Stimulated activated CD8-positive, alpha-beta memory T cell treated with anti-CD3 and anti-CD28 coated beads, Interleukin-2, amount 100 ng/mL, for 1 hour (primary cell): ENCODE measurements at regions not wholly inside any gene's neighbourhood (a gene's known extent, or its start where the extent isn't known, plus 50 kb on each side); places are given as distances from the start of the nearest gene placed in this dataset.
"Not testable (repeated sequence)": the region's sequence is repeated elsewhere in the genome, so short reads cannot be mapped to it uniquely, and the experiment has no call there.

Experiments
- DNase-seq, 2 donors: peaks; one replicate each; pipeline ENCODE4 v3.0.0-alpha.2; 2020; ENCODE audit warnings: low read depth in 2 of 2

DNA sequence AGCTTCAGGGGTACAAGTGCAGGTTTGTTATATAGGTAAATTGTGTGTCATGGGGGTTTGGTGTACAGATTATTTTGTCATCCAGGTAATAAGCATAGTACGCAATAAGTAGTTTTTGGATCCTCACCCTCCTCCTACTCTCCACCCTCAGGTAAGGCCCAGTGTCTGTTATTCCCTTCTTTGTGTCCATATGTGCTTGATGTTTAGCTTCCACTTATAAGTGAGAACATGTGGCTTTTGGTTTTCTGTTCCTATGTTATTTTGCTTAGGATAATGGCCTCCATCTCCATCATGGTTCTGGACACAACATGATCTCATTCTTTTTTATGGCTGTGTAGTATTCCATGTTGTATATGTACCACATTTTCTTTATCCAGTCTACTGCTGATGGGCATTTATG lies 298.4 kb downstream of the LIG4 start:
- DNase-seq = not testable (repeated sequence)

DNA sequence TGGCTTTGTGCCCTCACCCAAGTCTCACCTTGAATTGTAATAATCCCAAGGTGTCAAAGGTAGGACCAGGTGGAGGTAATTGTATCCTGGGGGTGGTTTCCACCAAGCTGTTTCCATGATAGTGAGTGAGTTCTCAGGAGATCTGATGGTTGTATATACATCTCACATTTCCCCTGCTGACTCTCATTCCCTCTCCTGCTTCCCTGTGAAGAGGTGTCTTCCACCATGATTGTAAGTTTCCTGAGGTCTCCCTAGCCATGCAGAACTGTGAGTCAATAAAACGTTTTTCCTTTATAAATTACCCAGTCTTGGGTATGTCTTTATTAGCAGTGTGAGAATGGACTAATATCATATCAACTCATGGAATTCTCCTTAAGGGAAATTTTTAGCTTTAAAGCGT lies 302.6 kb downstream of the LIG4 start:
- no peak for DNase-seq

DNA sequence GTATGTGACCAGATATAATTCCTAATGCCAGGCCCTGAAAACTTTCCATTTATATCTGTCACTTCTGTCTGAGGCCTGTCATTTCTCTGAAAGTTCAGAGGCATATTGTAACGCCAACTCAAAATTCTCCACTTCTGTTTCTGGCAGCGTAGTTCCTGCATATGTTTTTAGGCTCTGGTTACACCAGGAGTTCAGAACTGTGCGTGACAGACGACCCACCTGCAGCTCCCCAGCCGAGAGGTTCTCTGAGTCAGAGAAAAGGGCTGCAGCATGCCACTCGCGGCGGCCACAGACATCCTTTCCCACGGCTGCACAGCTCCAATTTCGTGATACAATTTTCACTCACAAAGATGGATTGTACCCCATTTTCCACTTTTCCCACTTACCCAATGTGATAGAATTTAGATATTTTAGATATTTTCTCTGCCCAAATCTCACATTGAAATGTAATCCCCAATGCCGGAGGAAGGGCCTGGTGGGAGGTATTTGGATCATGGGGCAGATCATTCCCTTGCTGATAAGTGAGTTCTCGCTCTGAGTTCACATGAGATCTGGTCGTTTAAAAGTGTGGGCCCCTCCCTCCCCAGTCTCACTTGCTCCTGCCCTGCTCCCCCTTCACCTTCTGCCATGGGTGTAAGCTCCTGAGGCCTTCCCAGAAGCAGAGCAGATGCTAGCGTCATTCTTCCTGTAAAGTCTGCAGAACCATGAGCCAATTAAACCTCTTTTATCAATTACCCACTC lies 308.1 kb downstream of the LIG4 start:
- DNase-seq = no peak

DNA sequence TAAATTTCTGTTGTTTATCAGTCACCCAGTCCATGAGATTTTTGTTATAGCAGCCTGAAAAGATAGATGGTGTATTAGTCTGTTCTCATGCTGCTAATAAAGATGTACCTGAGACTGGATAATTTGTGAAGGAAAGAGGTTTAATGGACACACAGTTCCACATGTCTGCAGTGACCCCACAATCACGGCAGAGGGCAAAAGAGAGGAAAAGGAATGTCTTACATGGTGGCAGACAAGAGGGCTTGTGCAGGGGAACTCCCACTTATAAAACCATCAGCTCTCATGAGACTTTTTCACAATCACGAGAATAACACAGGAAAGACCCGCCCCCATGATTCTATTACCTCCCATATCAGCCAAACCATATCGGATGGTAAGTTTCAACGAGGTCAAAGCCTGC lies 309.2 kb downstream of the LIG4 start:
- DNase-seq = no peak

DNA sequence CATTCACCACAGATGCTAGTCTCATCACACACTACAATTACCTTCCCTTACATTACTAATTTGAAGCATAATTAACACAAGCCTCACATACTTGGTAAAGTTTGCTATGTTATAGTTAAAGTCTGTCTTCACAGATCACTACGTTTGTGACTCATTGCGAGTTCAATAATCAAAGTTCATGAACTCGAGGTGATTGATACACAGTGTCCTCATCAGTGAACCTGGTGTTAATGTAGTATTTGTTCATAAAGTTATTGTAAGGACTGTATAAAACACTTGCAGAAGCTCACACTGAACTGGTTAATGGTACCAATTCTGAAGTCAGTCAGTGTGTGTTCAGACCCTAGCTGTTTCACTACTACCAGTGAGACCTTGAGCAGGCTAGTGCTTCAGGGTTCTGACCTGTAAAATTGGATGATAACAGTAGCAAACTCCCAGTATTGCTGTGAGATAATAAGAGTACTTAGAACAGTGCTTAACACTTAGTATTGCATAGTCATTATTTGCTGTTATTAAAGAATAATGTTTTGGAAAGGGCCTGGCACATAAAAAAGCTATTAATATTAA lies 313.3 kb downstream of the LIG4 start:
- DNase-seq = no peak

DNA sequence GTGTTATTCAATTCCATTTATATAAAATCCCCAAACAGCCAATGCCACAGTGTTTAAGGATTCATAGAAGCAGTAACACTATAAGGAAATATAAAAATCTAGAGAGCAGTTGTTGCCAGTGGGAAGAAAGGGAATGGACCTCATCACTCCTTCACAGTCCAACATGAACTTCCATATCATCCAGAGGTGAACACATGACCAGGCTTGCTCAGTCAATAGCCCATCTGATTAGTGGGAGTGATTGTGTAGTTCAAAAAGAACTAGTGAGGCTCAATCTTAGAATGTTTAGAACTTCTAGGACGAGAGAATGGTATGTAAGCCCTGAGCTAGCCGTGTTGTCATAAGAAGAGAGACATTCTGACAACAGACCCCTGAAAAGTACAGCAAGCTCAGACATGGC lies 314.1 kb downstream of the LIG4 start:
- DNase-seq = no peak

DNA sequence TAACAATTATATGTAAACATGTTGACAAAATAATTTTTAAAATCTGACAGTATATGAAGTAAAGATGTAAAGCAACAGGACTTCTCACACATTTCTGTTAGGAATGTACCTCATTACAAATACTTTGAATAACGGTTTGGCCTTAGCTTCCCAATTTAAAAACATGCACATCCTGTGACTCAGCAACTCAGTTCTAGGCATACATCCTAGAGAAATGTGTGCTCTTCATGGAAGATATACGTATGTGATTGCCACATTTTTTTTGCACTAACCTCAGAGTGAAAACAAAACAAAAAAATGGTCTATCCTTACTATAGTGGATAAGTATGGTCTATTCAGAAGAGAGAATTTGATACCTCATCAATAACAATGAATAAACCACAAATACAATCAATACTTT lies 314.6 kb downstream of the LIG4 start:
- DNase-seq = no peak

DNA sequence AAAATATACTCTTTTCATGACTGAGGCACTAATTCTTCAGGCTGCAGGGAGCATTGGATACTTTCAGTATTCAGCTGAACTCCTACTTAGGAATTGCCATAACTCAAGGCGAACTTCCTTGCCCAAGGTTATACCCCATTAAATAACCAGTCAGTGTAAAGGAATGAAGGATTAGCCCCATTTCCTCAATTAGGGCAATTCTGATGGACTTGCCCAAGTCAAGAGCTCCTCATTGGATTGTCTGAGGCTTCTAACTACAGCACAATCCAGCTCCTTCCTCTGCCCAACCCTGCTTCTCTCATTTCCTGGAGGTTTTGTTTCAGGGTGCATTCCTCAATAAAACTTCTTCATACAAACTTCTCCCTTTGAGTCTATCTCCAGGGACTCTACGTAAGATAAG lies 329.2 kb downstream of the LIG4 start:
- no peak for DNase-seq

DNA sequence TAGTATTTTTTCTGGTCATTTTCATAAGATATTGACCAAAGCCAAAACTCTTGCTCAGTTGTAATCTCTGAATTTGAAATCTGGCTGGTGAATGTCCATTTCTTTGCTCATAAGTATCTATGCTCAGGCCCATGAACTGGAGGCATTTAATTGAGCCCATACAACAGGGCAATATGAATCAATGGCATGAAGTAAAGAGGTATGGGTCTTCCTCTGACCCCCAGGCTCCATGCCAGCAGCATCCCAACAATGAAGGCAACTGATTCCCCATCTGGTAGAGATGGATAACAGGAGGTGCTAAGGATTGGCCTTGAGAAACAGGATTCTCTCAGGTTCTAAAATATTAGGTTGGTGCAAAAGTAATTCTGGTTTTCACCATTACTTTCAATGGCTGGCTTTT lies 330.8 kb downstream of the LIG4 start:
- no peak for DNase-seq

DNA sequence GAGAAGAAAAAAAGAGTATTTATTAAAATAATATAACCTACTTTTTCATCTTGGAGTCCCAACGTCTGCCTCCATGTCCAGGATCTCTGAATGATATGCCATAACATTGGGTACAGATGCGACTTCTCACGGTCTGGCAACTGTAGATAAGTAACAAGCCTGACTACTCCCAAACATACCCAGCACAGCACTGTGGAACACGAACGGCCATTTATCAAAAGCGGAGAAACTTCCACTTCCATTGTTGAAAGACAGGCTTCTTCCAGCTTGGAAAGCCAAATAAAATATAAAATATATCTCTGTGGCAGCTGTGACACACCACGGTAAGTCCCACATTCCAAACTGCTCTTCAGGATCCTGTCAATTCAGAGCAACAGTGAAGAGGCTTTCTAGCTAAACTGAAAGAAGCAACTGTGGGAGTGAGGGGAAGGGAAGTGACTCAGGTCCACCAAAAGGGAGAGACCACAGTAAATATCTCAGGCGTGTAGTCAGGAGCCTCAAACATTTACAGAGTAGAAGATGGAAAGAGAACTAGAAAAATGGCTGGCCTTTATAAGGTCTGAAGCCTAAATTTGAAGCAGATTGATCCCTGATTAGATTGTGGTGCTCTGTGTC lies 331.7 kb downstream of the LIG4 start:
- no peak for DNase-seq

DNA sequence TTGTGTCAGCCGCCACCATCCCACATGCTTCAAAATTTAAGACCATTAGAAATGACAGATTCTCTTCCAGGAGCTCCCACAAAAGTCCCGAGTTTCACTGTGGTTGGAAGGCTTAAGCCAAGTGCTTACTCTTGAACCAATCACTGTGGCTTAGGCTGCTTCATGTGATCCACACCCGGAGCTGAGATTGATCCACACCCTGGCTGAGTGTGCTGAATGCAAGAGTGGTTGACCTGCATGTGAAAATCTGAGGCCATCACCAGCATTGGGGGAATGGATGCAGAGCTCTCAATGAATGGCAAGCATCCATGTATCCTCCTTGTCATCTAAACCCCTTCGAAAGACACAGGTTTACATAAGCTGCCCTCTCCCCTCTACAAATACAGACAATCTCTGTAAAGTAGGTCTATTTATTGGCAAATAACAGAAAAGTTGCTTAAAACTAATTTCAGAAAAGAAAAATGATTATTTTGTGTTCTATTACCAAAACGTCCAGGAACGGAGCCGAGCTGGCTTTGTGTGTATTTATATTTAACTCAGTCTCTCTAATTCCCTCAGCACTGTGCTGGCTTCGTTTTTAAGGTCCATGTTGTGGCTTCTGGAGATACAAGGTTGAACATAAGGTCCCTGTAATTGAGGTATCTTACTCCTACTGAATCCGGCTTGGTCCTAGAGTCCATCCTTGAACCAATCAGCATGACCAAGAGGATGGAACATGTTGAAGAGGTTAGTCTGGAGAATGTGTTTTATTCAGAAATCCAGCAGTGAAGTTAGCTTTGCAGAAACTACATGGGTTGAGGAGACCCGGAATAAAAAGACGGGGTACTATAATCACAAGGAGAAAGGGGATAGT lies 332.4 kb downstream of the LIG4 start:
- no peak for DNase-seq

DNA sequence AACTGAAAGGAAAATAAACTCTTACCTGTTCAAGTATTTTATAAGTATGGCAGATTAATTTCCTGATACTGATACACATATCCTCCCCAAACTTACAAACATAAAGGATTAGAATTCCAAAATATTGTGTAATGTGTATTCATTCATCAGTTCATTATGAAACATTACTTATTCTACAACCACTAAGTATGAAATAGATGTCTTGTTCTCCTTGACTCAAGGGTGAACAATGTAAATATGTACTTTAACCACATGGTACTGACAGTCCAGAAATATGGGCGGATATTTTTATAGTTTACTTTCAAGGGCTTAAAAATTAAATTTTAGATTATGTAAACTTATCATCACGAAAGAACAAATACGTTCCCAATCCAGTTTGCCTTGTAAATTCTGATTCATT lies 334.0 kb downstream of the LIG4 start:
- no peak for DNase-seq

DNA sequence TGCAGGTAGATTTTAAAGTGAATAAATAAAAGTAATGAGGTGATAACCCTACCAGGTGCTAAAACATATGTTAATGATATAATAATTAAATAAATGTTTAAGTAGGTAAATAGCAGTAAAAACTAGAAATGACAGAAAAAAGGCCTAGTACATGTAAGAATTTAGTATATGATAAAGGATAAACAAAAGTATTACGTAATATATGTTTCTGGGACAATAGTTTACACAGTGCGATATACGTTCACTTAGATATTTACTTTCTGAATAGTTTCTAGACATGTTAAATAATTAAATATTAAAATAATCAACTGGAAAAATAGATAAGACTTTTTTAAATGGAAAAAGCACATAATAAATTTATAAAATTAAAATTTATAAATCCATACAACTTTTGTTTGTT lies 340.9 kb downstream of the LIG4 start:
- no peak for DNase-seq

DNA sequence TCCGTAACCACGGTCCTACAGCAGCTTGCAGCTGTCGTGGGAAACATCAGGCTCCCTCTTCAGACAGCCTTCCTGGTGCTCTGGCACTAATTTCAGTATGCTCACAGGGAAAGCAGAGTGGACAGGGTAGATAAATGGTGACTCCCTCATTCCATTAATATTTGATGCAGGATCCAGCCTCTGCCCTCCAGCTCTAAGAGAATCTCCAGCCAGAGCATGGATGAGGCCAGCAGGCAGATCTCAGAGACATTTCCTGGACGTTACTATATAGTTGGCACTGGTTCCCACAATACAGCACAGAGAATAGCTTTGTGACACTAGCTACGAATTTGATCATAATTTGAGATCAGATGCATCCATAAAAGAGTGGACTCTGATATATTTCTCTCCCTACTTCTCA lies 341.4 kb downstream of the LIG4 start:
- DNase-seq = no peak

DNA sequence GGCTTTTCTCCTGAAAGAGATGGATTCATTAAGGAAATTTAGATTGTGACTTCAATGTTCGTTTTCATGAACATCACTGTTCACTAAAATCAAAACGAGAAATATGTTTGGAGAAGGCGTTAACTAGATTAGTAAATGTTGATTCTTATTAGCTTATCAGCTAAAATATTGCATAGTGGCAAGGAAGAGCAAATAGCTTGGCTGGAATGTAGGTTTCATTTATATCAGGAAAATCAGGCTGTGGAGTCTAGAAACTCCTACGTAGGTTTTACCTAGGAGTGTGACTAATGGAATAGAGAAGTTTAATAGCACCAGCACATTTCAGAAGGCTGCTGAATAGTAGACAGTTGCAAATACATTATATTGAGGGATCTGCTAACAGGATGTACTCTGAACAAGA lies 344.9 kb downstream of the LIG4 start:
- no peak for DNase-seq

DNA sequence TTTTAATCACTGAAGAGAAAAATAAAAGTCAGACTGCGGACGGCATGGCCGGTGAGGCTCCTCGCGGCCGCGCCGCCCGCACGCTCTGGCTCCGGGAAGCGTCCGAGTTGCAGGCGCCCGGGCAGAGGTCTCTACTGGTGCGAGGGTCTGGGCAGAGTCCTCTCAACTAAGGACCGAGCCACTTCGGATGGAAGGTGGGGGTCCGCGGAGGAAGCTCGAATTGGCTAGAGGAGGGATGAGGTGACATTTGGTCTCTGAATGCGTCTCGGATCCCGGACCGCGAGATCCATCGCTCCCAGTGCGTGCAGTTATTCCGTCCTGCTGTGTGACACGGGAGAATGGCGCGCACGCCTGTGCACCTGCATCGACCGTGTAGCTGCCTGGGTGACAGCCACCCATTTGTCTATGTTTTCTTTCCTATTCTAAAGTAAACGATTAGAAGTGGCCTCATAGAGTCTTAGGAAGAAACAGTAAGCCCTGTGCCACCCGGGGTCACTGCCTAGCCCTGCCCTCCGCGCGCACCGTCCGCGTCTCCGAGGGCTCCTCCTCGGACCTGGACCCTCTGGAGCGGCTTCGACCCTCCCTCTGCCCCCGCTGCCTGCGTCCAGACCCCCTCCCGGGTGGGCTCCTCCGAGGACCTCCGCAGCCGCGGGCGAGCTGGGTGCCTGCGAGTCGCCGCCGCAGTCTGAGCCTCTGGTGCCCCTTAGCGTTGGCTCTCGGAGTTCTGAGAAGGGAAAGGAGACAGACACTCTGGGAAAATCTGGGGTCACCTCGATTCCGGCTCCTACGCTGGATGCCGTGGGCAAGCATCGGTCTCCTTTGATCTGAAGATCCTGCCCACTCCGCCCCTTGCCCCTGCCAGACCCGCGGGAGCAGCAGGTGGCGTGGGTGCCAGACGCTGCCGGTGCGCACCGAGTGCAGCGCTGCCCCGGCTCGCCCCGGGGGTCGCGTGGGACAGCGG lies 347.4 kb downstream of the LIG4 start:
- DNase-seq = no peak

DNA sequence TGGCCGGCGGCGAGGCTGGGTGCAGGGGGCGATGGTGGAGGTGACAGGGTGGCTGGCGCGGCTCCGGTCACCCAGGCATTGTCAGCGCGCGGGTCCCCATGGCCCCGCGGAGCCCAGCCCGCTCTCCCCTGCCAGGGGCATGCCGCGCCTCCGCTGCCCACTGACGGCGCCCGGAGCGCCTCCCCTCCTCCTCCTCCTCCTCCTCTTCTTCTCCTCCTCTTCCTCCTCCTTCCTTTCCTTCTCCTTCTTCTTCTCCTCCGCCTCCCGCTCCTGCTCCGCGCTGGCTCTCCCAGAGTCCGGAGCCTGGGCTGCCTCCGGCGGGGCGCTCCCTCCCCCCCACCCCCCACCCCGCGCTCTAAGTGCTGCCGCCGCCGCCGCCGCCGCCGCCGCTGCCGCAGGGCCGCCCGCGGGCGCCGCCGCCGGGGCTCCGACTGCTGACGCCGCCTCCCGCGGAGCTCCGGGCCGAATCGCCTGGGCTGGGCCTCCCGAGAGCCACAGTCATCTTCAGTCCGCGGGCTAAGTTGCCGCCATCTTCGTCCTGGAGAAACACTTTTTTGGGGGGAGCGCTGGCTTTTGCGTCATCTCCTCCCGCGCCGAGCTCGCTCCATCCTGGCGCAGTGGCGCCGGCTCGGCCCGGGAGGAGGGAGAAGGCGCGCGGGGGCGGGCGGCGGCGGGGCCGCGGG lies 348.3 kb downstream of the LIG4 start:
- DNase-seq = no peak

DNA sequence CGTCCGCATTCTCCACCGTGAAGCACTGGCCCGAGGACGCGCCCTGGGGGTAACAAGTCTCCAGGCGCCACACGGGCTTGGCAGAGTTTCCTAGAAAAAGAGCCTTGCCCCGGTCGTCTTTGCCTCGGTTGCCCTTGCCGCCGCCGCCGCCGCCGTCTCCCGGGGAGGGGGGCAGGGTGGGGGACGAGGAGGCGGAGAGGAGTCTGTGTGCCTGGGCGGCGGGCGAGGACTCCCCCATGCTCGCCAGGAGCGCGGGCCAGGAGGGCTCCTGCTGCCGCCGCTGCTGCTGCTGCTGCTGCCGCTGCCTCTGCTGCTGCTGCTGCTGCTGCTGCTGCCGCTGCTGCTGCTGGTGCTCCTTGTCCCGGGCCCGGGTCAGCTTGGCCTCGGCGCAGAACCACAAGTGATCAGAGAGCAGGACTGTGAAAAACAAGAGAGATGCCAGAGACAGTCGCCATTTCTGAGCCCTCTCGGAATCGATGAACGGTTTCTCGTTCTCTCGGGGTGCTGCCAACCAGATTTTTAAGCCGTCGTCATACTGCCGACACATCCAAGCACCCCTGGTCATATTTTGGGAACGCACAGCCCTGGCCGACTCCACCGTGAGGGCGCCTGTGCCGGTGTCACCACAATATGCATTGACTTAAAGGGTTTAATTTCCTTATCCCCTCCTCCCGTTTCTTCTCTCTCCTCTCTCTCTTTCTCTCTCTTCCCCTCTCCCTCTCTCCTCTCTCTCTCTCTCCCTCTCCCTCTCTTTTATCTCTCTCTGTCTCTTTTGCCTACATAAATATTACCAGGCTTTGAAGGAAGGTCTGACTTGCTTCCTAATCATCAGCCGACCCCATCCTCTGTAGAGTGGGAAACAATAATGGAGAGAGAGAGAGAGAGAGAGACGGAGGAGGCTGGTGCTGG lies 349.1 kb downstream of the LIG4 start:
- no peak for DNase-seq

DNA sequence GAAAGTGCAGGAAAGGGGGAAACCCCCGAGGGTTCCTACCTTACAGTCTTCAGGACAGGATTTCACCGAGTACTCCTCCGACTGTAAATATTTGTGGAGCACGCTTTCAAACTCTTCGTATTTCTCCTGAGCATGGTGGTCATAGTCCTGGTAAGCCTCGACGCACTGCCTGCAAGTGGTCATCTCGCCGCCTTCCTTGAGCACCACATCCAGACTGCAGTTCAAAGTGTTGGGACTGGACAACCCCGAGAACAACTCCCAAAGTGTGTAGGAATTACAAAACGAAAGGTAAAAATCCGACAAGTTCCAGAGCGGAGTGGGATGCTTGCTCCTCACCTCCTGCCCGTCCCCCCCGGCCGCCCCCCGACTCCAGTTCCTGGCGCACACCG lies 349.7 kb downstream of the LIG4 start:
- no peak for DNase-seq

DNA sequence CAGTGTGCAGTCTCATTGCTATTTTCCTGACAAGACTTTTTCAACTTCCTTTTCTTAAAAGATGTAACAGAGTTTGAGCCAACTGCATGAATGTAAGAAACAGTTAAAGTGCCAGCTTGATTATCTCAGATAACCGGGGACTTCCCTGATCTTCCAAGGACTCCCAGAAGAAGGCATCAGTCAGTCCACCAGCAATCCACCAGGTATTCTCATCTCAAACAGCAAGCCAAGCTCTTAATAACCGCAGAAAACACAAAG lies 350.1 kb downstream of the LIG4 start:
- no peak for DNase-seq
